HEK293T (cell line): ENCODE measurements at regions not wholly inside any gene's neighbourhood (a gene's known extent, or its start where the extent isn't known, plus 50 kb on each side); places are given as distances from the start of the nearest gene placed in this dataset.

ENCODE experiments used
- ARNT ChIP-seq: fragments of 450-650 bp; IDR thresholded peaks from 2 replicates; pipeline ENCODE4 v1.6.1; 2017; ENCODE audit warnings: mild to moderate bottlenecking
- BHLHE40 ChIP-seq: fragments of 450-650 bp; IDR thresholded peaks from 2 replicates; pipeline ENCODE4 v1.6.1; 2016; ENCODE audit warnings: mild to moderate bottlenecking, moderate library complexity, borderline replicate concordance
- CTBP1 ChIP-seq: fragments of 450-650 bp; IDR thresholded peaks from 2 replicates; pipeline ENCODE4 v1.6.1; 2016; ENCODE audit warnings: borderline replicate concordance
- ELF4 ChIP-seq: fragments of 450-650 bp; IDR thresholded peaks from 2 replicates; pipeline ENCODE4 v1.6.1; 2017; ENCODE audit warnings: antibody characterized with exemption
- FOXA1 ChIP-seq: fragments of 450-650 bp; IDR thresholded peaks from 2 replicates; pipeline ENCODE4 v1.6.1; 2016; ENCODE audit warnings: mild to moderate bottlenecking
- FOXK2 ChIP-seq: fragments of 450-650 bp; IDR thresholded peaks from 2 replicates; pipeline ENCODE4 v1.6.1; 2016; ENCODE audit warnings: mild to moderate bottlenecking
- FOXM1 ChIP-seq: fragments of 450-650 bp; IDR thresholded peaks from 2 replicates; pipeline ENCODE4 v1.6.1; 2017; ENCODE audit warnings: mild to moderate bottlenecking, borderline replicate concordance
- L3MBTL2 ChIP-seq: fragments of 450-650 bp; conservative IDR thresholded peaks from 2 replicates; pipeline ENCODE4 v1.6.1; 2016; ENCODE audit warnings: mild to moderate bottlenecking
- LEF1 ChIP-seq: fragments of 450-650 bp; IDR thresholded peaks from 2 replicates; pipeline ENCODE4 v1.6.1; 2017; ENCODE audit warnings: mild to moderate bottlenecking, borderline replicate concordance
- SP1 ChIP-seq: fragments of 450-650 bp; IDR thresholded peaks from 2 replicates; pipeline ENCODE4 v1.6.1; 2017
- SUZ12 ChIP-seq: fragments of 450-650 bp; IDR thresholded peaks from 2 replicates; pipeline ENCODE4 v1.6.1; 2016; ENCODE audit warnings: mild to moderate bottlenecking
- TF ChIP-seq, protein P1 (sequence below): fragments of 450-650 bp; IDR thresholded peaks from 2 replicates; pipeline ENCODE4 v1.6.1; 2016

DNA sequence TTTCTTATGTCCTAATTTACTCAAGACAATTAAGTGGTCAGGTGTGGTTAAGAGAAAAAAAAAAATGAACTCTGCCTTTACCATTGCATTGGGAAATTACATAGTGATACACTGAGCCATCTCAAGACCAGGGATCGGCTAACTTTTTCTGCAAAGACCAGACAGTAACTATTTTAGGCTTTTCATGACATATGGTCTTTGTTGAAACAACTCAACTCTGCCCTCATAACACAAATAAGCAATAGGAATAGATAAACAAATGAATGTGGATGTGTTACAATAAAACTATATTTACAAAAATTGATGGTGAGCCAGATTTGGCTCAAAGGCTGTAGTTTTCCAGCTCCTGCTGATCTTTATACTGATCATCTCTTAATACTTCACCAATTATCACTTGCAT, 632.6 kb upstream of the INTU start:
- TF ChIP-seq ELF4 (no peak), LEF1 (no peak), CTBP1 (no peak), SP1 (no peak), SUZ12 (no peak), FOXK2 (no peak), FOXA1 (no peak), FOXM1 (no peak), ARNT (no peak), L3MBTL2 (no peak), BHLHE40 (no peak)
- TF ChIP-seq, protein P1, sequence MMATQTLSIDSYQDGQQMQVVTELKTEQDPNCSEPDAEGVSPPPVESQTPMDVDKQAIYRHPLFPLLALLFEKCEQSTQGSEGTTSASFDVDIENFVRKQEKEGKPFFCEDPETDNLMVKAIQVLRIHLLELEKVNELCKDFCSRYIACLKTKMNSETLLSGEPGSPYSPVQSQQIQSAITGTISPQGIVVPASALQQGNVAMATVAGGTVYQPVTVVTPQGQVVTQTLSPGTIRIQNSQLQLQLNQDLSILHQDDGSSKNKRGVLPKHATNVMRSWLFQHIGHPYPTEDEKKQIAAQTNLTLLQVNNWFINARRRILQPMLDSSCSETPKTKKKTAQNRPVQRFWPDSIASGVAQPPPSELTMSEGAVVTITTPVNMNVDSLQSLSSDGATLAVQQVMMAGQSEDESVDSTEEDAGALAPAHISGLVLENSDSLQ = no peak
